ENCODE measurements at regions not wholly inside any gene's neighbourhood (a gene's known extent, or its start where the extent isn't known, plus 50 kb on each side); places are given as distances from the start of the nearest gene placed in this dataset.

DNA sequence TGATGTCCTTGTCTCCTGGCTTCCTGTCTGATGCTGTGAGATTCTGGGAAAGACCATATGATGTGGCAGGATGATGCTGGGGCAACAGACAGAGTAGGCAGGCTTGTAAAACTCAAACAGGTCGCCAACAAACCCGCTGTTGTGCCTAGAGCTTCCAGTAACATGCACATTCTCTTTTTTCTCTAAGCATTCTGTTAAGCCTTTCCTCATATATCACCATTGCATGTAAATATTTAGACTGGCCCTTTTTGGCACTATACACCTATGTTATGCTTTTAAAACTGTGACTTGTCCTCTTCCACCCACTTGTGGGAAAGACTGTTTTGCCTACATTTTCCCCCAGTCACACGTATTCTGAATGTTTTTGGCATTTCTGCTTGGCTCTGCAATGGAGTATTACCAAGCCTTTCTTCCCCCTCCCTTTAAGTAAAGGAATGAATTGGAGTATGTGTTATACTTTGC, 250.4 kb upstream of the TANK start:
- POLR2A ChIA-PET, result no interaction called here
- Mint-ChIP-seq H3K36me3 (ENCODE audit: low read depth) (no peaks in the 10 kb centered on the region), H3K9me3 (no peaks in the 10 kb centered on the region), H3K27ac (no peak overlapping the region), H3K27me3 (no peaks in the 10 kb centered on the region), H3K4me1 (ENCODE audit: low read depth) (no peaks in the 10 kb centered on the region), H3K4me3 (no peak overlapping the region)
- Histone ChIP-seq H3K36me3 (ENCODE audit: insufficient read depth, low read length) (no peaks in the 10 kb centered on the region), H3K27ac (ENCODE audit: low read depth in 1 of 2, low read length in 2 of 2) (no peak overlapping the region), H3K4me1 (ENCODE audit: insufficient read depth, low read length) (no peaks in the 10 kb centered on the region), H3K9me3 (ENCODE audit: control insufficient read depth in 1 of 2, insufficient read depth in 1 of 2, low read length in 2 of 2) (no peaks in the 10 kb centered on the region), H3K27me3 (ENCODE audit: control insufficient read depth in 1 of 2, insufficient read depth in 2 of 2, low read length in 2 of 2) (no peaks in the 10 kb centered on the region), H3K4me3 (ENCODE audit: low read length) (no peak overlapping the region)
- TF ChIP-seq, protein P1, sequence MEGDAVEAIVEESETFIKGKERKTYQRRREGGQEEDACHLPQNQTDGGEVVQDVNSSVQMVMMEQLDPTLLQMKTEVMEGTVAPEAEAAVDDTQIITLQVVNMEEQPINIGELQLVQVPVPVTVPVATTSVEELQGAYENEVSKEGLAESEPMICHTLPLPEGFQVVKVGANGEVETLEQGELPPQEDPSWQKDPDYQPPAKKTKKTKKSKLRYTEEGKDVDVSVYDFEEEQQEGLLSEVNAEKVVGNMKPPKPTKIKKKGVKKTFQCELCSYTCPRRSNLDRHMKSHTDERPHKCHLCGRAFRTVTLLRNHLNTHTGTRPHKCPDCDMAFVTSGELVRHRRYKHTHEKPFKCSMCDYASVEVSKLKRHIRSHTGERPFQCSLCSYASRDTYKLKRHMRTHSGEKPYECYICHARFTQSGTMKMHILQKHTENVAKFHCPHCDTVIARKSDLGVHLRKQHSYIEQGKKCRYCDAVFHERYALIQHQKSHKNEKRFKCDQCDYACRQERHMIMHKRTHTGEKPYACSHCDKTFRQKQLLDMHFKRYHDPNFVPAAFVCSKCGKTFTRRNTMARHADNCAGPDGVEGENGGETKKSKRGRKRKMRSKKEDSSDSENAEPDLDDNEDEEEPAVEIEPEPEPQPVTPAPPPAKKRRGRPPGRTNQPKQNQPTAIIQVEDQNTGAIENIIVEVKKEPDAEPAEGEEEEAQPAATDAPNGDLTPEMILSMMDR (IDR thresholded peaks at IDR 0.05), result no peak
- DNase-seq (no peak), ATAC-seq (ENCODE audit: poor library complexity) (no peak)
- CTCF ChIA-PET, result no interaction called here
- intact Hi-C loops (cut with DNase I, micrococcal nuclease), result loop anchor here in 1 of 2 experiments (10.0 kb wide), 1 partner anchor 585 kb away; no protein-coding TSS in a partner anchor

- intact Hi-C loops (cut with DNase I, micrococcal nuclease), result loop anchor here in 1 of 2 experiments (10.0 kb wide), 1 partner anchor 586 kb away; no protein-coding TSS in a partner anchor
- Histone ChIP-seq H3K27ac (ENCODE audit: low read depth in 1 of 2, low read length in 2 of 2) (no peak overlapping the region), H3K4me3 (ENCODE audit: low read length) (no peak overlapping the region), H3K9me3 (ENCODE audit: control insufficient read depth in 1 of 2, insufficient read depth in 1 of 2, low read length in 2 of 2) (no peaks in the 10 kb centered on the region), H3K27me3 (ENCODE audit: control insufficient read depth in 1 of 2, insufficient read depth in 2 of 2, low read length in 2 of 2) (no peaks in the 10 kb centered on the region), H3K36me3 (ENCODE audit: insufficient read depth, low read length) (no peaks in the 10 kb centered on the region), H3K4me1 (ENCODE audit: insufficient read depth, low read length) (no peaks in the 10 kb centered on the region)
- H3K27ac Mint-ChIP-seq, result no peak overlapping the region
- no peaks in the 10 kb centered on the region for H3K36me3 Mint-ChIP-seq (ENCODE audit: low read depth)
- TF ChIP-seq, protein P1 (IDR thresholded peaks at IDR 0.05), result no peak
- H3K9me3 Mint-ChIP-seq, result no peaks in the 10 kb centered on the region
- CTCF ChIA-PET, result no interaction called here
- POLR2A ChIA-PET, result no interaction called here
- H3K27me3 Mint-ChIP-seq, result no peaks in the 10 kb centered on the region
- ATAC-seq (ENCODE audit: poor library complexity) (no peak), DNase-seq (no peak)
- no peak overlapping the region for H3K4me3 Mint-ChIP-seq
- H3K4me1 Mint-ChIP-seq (ENCODE audit: low read depth), result no peaks in the 10 kb centered on the region
These were observed 249.5 kb upstream of the TANK start for GRCh38 chr2:160910681-160911080.

DNA sequence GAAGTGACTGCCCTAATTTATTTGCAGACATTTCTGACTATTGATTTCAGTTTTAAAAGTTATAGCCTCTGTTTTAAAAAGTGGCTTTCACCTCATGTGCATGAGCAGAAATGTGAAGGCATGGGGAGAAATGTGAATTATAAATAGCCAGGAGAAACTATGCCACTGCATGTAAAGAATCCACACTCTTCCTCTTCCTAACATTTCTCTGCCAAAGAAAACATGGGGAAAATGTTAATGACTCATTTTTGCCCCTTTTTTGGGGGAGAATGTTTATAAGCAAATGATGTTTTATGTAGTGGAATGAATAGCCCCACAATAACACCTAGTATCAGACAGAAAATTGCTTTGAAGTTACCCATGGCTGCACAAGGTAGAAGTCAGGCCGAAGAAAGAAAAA, 249.0 kb upstream of the TANK start:
- intact Hi-C loops (cut with DNase I, micrococcal nuclease), result loop anchor here in 1 of 2 experiments (10.0 kb wide), 1 partner anchor 586 kb away; no protein-coding TSS in a partner anchor

More for the DNA sequence above, 249.0 kb upstream of the TANK start:
- Histone ChIP-seq H3K36me3 (ENCODE audit: insufficient read depth, low read length) (no peaks in the 10 kb centered on the region), H3K9me3 (ENCODE audit: control insufficient read depth in 1 of 2, insufficient read depth in 1 of 2, low read length in 2 of 2) (no peaks in the 10 kb centered on the region), H3K27ac (ENCODE audit: low read depth in 1 of 2, low read length in 2 of 2) (no peak overlapping the region), H3K27me3 (ENCODE audit: control insufficient read depth in 1 of 2, insufficient read depth in 2 of 2, low read length in 2 of 2) (no peaks in the 10 kb centered on the region), H3K4me3 (ENCODE audit: low read length) (no peak overlapping the region), H3K4me1 (ENCODE audit: insufficient read depth, low read length) (no peaks in the 10 kb centered on the region)
- Mint-ChIP-seq H3K4me1 (ENCODE audit: low read depth) (no peaks in the 10 kb centered on the region), H3K4me3 (no peak overlapping the region), H3K27me3 (no peaks in the 10 kb centered on the region), H3K27ac (no peak overlapping the region), H3K9me3 (no peaks in the 10 kb centered on the region), H3K36me3 (ENCODE audit: low read depth) (no peaks in the 10 kb centered on the region)
- DNase-seq (no peak), ATAC-seq (ENCODE audit: poor library complexity) (no peak)
- ChIA-PET POLR2A (no interaction called here), CTCF (no interaction called here)
- TF ChIP-seq, protein P1 (IDR thresholded peaks at IDR 0.05), result no peak
